Immature natural killer cell (primary cell): ENCODE measurements at regions not wholly inside any gene's neighbourhood (a gene's known extent, or its start where the extent isn't known, plus 50 kb on each side); places are given as distances from the start of the nearest gene placed in this dataset.

ENCODE experiments used
- DNase-seq, 3 donors: peaks; one replicate each; pipeline ENCODE4 v3.0.0; 2022; ENCODE audit warnings: mixed read lengths in 1 of 3
- H3K27ac Mint-ChIP-seq, 6 donors: one replicate each; pipeline ENCODE4 v1.8.0; 2020; ENCODE audit warnings: mixed read lengths in 6 of 6, mild to moderate bottlenecking in 5 of 6, inconsistent platforms in 4 of 6, moderate library complexity in 3 of 6
- H3K27me3 Mint-ChIP-seq, 3 donors: one replicate each; pipeline ENCODE4 v1.8.0; 2020 to 2021; ENCODE audit warnings: low read depth in 3 of 3, mild to moderate bottlenecking in 3 of 3, mixed read lengths in 3 of 3, moderate library complexity in 3 of 3, inconsistent platforms in 1 of 3
- H3K36me3 Mint-ChIP-seq, 3 donors: one replicate each; pipeline ENCODE4 v1.8.0; 2020; ENCODE audit warnings: mixed read lengths in 3 of 3, inconsistent platforms in 2 of 3, mild to moderate bottlenecking in 2 of 3
- H3K4me1 Mint-ChIP-seq, 2 donors: one replicate each; pipeline ENCODE4 v1.8.0; 2020; ENCODE audit warnings: inconsistent platforms in 2 of 2, mild to moderate bottlenecking in 2 of 2, mixed read lengths in 2 of 2, moderate library complexity in 1 of 2
- H3K4me3 Mint-ChIP-seq, 5 donors: one replicate each; pipeline ENCODE4 v1.8.0; 2020; ENCODE audit warnings: mild to moderate bottlenecking in 5 of 5, mixed read lengths in 5 of 5, inconsistent platforms in 3 of 5, moderate library complexity in 3 of 5
- H3K9me3 Mint-ChIP-seq, 6 donors: one replicate each; pipeline ENCODE4 v1.8.0; 2020; ENCODE audit warnings: mild to moderate bottlenecking in 6 of 6, mixed read lengths in 6 of 6, inconsistent platforms in 4 of 6, moderate library complexity in 3 of 6

GRCh38 chr18:67933271-67933670, 416.8 kb upstream of the DSEL start:
- Mint-ChIP-seq H3K9me3 (peaks cover under 1 to 11% (median 6%) of the 10 kb centered on the region in 6 donors), H3K4me1 (no peaks in the 10 kb centered on the region), H3K27me3 (no peaks in the 10 kb centered on the region), H3K27ac (no peak overlapping the region), H3K36me3 (no peaks in the 10 kb centered on the region), H3K4me3 (no peak overlapping the region)
- no peak for DNase-seq

DNA sequence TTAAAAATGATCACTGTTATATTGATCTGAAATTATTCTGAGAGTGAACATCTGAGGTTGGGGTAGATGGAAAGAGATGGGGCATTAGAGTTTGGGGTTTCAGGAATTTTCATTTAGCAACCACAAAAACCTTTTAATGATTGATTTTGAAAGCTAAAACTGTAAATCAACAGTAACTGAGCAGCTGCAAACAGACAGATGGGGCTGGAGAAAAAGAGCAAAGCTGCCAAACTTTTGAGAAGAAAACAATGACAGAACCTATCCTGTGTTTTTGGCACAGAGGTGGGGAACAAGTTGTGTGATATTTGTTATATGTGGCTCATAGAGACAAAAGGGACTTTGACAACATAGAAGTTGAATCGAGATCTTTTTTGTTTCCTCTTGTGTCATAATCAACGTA, 415.8 kb upstream of the DSEL start:
- Mint-ChIP-seq H3K36me3 (no peaks in the 10 kb centered on the region), H3K27ac (no peak overlapping the region), H3K9me3 (peaks cover 0 to 9% (median 5%) of the 10 kb centered on the region in 6 donors), H3K4me3 (no peak overlapping the region), H3K27me3 (no peaks in the 10 kb centered on the region), H3K4me1 (no peaks in the 10 kb centered on the region)
- no peak for DNase-seq

GRCh38 chr18:67926929-67927864, 410.7 kb upstream of the DSEL start:
- Mint-ChIP-seq H3K27ac (no peak overlapping the region), H3K4me1 (no peaks in the 10 kb centered on the region), H3K27me3 (peaks cover 0 to 2% (median 0%) of the 10 kb centered on the region in 3 donors), H3K9me3 (peaks cover 0 to 15% (median 9%) of the 10 kb centered on the region in 6 donors), H3K4me3 (no peak overlapping the region), H3K36me3 (no peaks in the 10 kb centered on the region)
- DNase-seq = no peak

DNA sequence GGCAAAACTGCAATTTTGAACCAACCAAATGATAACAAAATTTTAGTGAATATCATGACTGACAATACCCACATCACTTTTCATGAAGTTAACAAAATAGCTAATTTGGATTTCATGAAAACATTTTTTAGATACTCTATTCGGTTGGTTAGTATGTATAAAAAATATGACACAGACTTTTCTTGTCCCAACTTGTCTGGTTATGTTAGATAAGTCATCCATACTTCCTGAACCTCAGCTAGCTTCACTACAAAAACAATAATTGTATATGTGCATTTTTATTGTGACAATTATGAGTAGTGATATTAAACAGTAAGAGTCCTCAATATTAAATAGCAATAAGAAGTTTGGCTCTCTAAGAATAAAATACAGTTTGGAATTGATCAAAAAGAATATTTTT, 408.1 kb upstream of the DSEL start:
- DNase-seq = no peak

DNA sequence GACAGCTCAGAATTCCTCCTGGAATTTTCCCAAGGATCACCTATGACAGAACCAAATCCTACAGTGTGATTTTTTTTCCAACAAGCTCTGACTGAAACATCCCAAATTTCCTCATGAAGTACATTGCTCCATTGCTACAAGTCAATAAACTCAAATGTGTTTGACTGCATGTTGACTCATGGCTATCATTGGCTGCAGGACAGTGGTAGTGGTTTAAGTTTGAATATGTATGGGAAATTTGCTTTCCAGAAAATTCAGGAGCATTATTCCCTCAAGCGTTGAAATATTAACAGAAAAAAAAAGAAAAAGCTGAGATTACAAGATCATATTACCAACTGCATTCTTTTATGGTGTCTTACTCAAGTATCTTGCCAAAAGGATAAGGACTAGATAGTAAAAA, 402.8 kb upstream of the DSEL start:
- Mint-ChIP-seq H3K4me3 (no peak overlapping the region), H3K36me3 (no peaks in the 10 kb centered on the region)
- DNase-seq = no peak

More for the DNA sequence above, 408.1 kb upstream of the DSEL start:
- Mint-ChIP-seq H3K4me3 (no peak overlapping the region), H3K27ac (no peak overlapping the region), H3K36me3 (no peaks in the 10 kb centered on the region), H3K4me1 (no peaks in the 10 kb centered on the region), H3K9me3 (peaks cover 2 to 28% (median 13%) of the 10 kb centered on the region in 6 donors), H3K27me3 (peaks cover 0 to 3% (median 0%) of the 10 kb centered on the region in 3 donors)

GRCh38 chr18:67916097-67916496, 399.6 kb upstream of the DSEL start:
- no peaks in the 10 kb centered on the region for H3K36me3 Mint-ChIP-seq
- DNase-seq = no peak
- peaks cover 0 to 1% (median 0%) of the 10 kb centered on the region in 3 donors for H3K27me3 Mint-ChIP-seq
- H3K4me3 Mint-ChIP-seq = no peak overlapping the region
- H3K9me3 Mint-ChIP-seq = peaks cover 2 to 35% (median 8%) of the 10 kb centered on the region in 6 donors
- no peaks in the 10 kb centered on the region for H3K4me1 Mint-ChIP-seq
- no peak overlapping the region for H3K27ac Mint-ChIP-seq

More for the DNA sequence above, 402.8 kb upstream of the DSEL start:
- Mint-ChIP-seq H3K9me3 (peaks cover 2 to 43% (median 12%) of the 10 kb centered on the region in 6 donors), H3K27me3 (peaks cover 0 to 3% (median 0%) of the 10 kb centered on the region in 3 donors), H3K4me1 (no peaks in the 10 kb centered on the region), H3K27ac (no peak overlapping the region)

DNA sequence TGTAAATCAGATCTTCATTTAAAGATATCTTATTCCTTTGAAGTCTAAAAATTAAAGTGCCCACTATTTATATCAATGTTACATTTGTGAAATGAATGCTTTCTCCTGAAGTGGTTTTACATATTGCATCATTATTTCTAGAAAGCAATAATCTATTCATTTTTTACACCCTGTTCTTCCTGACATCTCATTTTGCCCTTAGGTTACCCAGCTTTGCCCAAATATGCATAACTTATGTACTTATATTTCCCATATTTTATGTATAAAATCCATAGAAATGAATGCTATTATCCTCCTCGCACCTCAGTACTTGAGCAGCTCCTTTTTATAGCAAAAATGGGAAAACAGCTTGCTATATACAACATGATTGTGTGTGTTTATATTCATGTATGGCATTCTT, 396.5 kb upstream of the DSEL start:
- DNase-seq = no peak
- H3K36me3 Mint-ChIP-seq = no peaks in the 10 kb centered on the region
- H3K4me1 Mint-ChIP-seq = no peaks in the 10 kb centered on the region
- H3K4me3 Mint-ChIP-seq = no peak overlapping the region
- no peaks in the 10 kb centered on the region for H3K27me3 Mint-ChIP-seq
- no peak overlapping the region for H3K27ac Mint-ChIP-seq
- peaks cover 0 to 25% (median 9%) of the 10 kb centered on the region in 6 donors for H3K9me3 Mint-ChIP-seq

DNA sequence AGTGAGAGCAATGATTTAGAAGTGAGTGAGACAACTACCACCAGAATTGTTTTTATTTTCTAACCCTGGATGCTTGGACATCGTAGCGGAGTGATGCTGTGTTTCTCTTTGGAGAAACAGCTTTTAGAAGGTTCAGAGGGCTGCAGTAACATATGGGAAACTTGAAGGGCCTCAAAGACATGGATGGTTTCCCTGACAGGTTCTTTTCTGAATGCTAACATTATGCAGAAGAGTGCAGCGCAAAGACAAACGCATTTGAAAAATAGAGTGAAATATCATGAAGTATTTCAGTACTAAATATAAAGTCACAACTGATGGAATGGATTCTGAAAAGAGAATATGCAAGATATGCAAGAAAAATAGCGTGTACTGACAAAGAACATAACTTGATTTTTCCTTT, 385.1 kb upstream of the DSEL start:
- H3K9me3 Mint-ChIP-seq = peaks cover 3 to 29% (median 6%) of the 10 kb centered on the region in 6 donors
- no peak for DNase-seq
- H3K4me3 Mint-ChIP-seq = no peak overlapping the region
- no peaks in the 10 kb centered on the region for H3K4me1 Mint-ChIP-seq
- H3K27ac Mint-ChIP-seq = no peak overlapping the region
- no peaks in the 10 kb centered on the region for H3K27me3 Mint-ChIP-seq
- no peaks in the 10 kb centered on the region for H3K36me3 Mint-ChIP-seq

DNA sequence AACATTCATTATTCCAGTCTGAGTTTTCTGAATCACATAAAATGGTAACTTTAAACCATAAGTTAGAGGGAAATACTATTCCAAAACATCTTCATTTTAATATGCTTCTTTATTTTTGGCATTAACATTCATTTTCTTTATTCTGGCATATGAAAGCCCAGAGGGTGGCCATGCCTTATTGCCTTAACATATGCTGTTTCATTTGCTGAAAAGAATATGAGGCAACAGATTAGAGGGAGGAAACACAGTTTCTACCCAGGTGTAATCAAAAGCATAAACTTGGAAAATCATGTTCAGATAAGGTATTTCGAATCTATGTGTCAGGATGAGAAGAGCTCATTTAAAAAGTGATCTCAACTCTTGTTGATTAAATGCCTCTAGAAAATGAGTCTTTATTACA, 379.9 kb upstream of the DSEL start:
- DNase-seq = no peak
- Mint-ChIP-seq H3K4me3 (no peak overlapping the region), H3K4me1 (no peaks in the 10 kb centered on the region), H3K9me3 (peaks cover 1 to 16% (median 7%) of the 10 kb centered on the region in 6 donors), H3K27ac (no peak overlapping the region), H3K27me3 (no peaks in the 10 kb centered on the region), H3K36me3 (no peaks in the 10 kb centered on the region)

DNA sequence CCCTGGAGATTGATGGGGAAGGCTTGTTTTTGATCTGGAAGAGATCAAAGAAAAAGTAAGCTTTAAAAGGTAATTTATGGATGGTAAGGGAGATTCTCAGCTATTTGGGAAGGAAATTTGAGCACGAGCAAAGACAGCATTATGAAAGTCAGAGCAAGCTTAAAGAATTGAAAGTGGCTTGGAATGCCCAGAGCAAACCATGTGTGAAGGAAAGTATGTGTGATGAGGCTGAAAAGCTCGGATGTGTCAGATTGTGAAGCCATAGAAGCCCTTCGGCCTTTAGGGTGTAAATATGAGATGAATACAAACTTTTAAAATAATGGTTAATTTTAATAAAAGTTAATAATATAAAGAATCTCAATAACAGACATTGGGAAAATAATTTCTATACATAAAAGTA, 377.4 kb upstream of the DSEL start:
- Mint-ChIP-seq H3K9me3 (peaks cover 0 to 13% (median 6%) of the 10 kb centered on the region in 6 donors), H3K4me1 (no peaks in the 10 kb centered on the region), H3K36me3 (no peaks in the 10 kb centered on the region), H3K4me3 (no peak overlapping the region), H3K27me3 (peaks cover 0 to 2% (median 0%) of the 10 kb centered on the region in 3 donors), H3K27ac (no peak overlapping the region)
- DNase-seq = no peak

DNA sequence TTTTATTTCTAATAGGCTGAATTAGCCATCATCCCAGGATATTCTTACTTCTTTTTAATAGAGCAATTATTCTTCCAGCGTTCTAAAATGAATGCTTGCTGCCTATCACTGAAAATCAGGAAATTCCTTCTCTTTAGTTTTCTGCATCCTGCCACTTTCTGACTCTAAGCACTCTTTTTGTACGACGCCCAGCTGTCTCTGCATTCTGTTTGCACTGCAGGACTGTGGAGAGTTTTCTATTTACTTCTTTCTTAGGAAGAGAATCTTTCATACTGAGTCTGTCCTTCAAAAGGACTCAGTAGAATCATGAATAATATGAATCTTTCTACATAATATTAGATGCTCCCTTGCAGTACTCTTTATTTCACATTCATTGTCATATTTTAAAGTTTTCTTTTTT, 360.4 kb upstream of the DSEL start:
- H3K27ac Mint-ChIP-seq = no peak overlapping the region

GRCh38 chr18:67875944-67876343, 359.4 kb upstream of the DSEL start:
- no peaks in the 10 kb centered on the region for H3K4me1 Mint-ChIP-seq
- no peaks in the 10 kb centered on the region for H3K27me3 Mint-ChIP-seq
- H3K9me3 Mint-ChIP-seq = peaks cover 0 to 7% (median under 1%) of the 10 kb centered on the region in 6 donors
- DNase-seq = no peak
- H3K4me3 Mint-ChIP-seq = no peak overlapping the region
- H3K36me3 Mint-ChIP-seq = no peaks in the 10 kb centered on the region
- no peak overlapping the region for H3K27ac Mint-ChIP-seq

More for the DNA sequence above, 360.4 kb upstream of the DSEL start:
- peaks cover 0 to 5% (median under 1%) of the 10 kb centered on the region in 6 donors for H3K9me3 Mint-ChIP-seq
- H3K4me3 Mint-ChIP-seq = no peak overlapping the region
- H3K36me3 Mint-ChIP-seq = no peaks in the 10 kb centered on the region
- H3K4me1 Mint-ChIP-seq = no peaks in the 10 kb centered on the region
- H3K27me3 Mint-ChIP-seq = no peaks in the 10 kb centered on the region
- no peak for DNase-seq

GRCh38 chr18:67875060-67875459, 358.5 kb upstream of the DSEL start:
- no peaks in the 10 kb centered on the region for H3K4me1 Mint-ChIP-seq

GRCh38 chr18:67865400-67865799, 348.9 kb upstream of the DSEL start:
- no peak for DNase-seq
- H3K36me3 Mint-ChIP-seq = no peaks in the 10 kb centered on the region
- peaks cover 3 to 28% (median 11%) of the 10 kb centered on the region in 6 donors for H3K9me3 Mint-ChIP-seq
- no peaks in the 10 kb centered on the region for H3K4me1 Mint-ChIP-seq
- H3K27me3 Mint-ChIP-seq = peaks cover 0 to 2% (median 0%) of the 10 kb centered on the region in 3 donors
- H3K27ac Mint-ChIP-seq = no peak overlapping the region
- H3K4me3 Mint-ChIP-seq = no peak overlapping the region

More at GRCh38 chr18:67875060-67875459, 358.5 kb upstream of the DSEL start:
- Mint-ChIP-seq H3K27me3 (no peaks in the 10 kb centered on the region), H3K9me3 (peaks cover 0 to 7% (median 0%) of the 10 kb centered on the region in 6 donors), H3K36me3 (no peaks in the 10 kb centered on the region), H3K27ac (no peak overlapping the region), H3K4me3 (no peak overlapping the region)
- no peak for DNase-seq
